ENCODE measurements at regions not wholly inside any gene's neighbourhood (a gene's known extent, or its start where the extent isn't known, plus 50 kb on each side); places are given as distances from the start of the nearest gene placed in this dataset.
"Not testable (repeated sequence)": the region's sequence is repeated elsewhere in the genome, so short reads cannot be mapped to it uniquely, and the experiment has no call there.

DNA sequence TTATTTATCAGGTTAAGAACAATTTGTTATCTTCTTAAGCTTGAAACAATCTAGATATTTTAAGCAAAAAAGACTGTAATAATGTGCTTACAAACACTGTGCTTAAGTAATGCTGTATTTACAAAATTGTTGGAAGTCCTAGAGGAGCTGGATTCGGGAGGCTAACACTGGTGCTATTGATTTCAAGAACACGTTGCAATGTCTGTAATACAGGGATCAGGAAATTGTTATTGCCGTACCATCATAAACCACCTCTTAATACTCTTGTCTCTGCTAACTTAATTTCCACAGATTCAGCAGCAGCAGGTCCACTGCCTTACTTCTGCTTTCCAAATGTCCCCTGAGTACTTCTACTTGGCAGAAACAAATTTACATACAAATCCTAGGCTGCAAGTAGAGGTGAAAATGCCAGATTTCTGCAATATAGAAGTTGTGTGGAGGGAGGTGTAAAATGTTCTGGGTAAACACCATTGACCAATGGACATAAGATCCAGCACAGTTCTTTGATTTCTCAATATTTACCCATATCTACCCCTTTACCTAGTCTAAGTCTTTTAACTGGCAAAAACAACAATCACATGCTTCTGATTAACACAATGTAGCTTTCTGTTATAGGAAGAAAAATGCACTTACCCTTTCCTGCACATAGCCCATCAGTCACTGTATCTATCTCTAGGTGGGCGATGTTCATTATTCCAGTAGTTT, 663.4 kb downstream of the TMTC2 start:
- DNase-seq (ENCODE audit: low spot score), result no peak

DNA sequence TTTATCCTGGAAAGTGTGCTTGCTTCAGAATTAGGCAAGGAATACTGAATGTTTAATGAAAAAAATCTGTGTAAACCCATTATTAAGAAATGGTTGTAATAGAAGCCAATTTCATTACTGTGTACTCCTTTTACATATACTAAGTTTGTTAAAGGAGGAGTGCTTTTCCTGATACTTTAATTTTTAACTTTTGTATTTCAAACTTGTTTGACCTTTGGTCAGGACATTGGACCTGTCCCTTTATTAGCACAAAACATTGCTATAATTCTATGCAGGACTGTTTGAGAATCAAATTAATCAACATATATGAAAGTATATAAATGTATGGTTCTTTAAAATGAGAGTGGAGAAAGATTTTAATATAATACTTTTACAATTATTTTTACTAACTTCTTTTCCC, 659.6 kb downstream of the TMTC2 start:
- no peak for DNase-seq (ENCODE audit: low spot score)

- DNase-seq (ENCODE audit: low spot score), result no peak
Measured at GRCh38 chr12:83343767-83344166, 657.1 kb downstream of the TMTC2 start.

DNA sequence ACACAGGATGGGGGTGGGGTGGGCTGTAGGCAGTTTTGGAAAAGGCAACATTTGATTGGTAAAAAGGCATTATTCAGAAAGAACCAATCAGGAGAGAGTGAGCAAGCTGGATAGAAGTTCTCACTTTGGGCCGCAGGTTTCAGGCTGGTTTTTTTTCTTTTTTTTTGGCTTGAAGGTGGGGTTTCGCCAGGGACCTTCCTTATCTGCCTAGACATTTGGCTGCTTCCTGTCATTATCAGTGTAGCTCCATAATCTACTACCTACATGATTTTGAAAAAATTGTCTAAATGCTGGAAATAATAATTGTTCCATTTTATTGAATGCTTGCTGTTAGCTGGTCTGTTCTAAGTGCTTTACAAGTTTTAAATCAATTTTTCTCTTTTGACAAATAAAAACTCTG, 649.0 kb downstream of the TMTC2 start:
- DNase-seq (ENCODE audit: low spot score), result no peak

DNA sequence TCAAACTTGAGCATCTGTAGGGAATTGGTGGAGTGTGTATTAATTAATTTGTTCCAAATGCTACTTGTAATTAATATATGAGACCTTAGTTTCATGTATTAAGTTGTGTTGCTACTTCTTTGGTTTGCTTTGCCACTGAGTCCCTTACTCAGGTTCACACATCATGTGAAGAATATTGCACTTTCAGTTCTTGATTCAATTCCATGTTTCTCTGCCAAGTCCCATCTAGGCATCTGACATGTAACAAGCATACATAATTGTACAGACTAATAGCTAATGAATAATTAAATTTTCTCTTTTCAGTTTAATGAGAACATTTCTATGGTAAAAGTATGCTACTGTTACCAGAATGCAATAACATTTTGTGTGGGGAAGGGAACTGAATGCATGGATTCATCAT, 640.0 kb downstream of the TMTC2 start:
- DNase-seq (ENCODE audit: low spot score), result no peak

GRCh38 chr12:83323866-83324265, 637.2 kb downstream of the TMTC2 start:
- DNase-seq (ENCODE audit: low spot score), result no peak

DNA sequence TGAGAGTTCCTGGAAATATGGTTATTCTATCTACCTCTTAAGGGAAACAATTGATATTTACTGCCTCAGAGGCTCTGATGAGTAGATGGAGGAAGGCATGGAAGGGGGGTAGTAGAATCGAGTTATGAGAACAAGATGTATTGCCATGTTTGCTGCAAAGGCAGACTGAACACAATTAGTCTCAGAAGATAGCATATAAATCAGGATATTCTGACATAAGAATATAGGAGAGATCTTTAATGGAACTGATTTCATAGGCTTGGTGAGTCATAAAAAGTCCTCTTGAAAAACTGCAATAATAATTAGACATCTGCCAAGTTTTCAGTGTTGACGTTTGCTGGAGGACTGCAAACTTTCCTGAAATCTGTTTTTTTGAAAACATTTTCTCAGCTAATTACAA, 636.1 kb downstream of the TMTC2 start:
- no peak for DNase-seq (ENCODE audit: low spot score)

- DNase-seq (ENCODE audit: low spot score), result no peak
Measured at GRCh38 chr12:83321971-83322370, 635.3 kb downstream of the TMTC2 start.

GRCh38 chr12:83320350-83320749, 633.6 kb downstream of the TMTC2 start:
- DNase-seq (ENCODE audit: low spot score), result no peak

DNA sequence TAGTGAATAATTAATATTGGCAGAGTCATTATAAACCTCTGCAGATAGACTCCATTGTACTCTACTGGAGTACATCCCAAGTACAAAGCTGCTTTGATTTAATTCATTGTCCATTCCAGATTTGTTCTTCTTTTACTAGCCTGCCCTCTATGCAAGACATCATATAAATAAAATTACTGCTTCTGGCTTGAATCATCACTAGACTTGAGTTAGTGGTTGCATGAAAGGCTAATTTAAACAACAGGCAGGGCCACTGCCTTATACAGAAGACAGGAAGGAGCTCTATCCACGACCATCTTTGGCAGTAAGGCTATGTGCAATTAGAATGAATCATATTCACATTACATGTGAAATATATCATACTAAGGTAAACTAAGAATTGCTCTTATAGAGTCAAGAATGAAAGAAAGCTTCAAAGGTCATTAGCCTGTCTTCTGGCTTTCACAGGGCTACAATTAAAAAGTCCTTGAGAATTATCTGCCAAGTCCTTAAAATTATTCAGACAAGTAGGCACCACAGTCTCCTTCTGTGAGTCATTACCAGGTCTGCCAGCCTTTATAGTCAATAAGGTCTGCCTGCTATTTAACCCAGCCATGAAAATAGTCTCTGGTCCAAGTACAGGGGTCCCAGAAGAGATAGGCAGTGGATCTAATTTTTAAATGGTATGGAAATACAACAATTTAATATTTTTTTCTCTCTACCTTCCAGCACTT, 631.8 kb downstream of the TMTC2 start:
- peak; percentile 24 for DNase-seq (ENCODE audit: low spot score)

DNA sequence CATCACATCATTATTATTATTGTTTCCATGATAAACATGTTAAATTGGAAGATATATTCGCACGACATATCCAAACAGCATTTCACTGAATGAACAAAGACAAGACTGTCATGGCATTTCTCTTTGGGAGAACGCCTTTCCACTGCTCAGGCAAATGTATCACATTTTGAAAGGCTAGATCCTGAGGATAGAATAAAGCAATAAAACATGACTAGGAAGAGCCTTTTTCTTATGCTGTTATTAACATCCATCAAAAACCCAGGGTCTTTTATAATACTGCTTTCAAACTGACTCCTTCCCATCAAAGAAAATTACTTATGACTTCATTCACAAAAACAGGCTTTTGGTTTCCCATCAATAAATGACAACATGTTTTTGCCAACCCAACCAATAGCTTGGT, 630.9 kb downstream of the TMTC2 start:
- DNase-seq (ENCODE audit: low spot score), result no peak

DNA sequence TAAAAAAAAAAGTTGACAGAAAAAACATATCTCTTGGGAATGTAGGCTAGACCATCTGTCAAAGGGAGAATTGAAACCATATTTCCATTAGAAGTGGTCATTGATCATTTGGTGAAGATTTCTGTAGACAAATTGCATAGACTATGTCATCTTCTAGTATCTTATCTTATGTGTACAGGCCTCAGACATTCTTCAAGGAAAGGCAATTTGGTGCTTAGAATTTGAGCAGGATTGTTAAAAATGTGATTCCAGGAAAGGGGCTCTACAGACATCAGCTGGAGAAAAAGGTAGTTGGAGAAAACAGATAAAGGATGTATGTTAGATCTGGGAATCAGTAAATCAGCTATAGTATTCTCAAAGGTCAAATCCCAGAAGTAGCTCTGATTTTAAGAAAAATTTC, 627.1 kb downstream of the TMTC2 start:
- DNase-seq (ENCODE audit: low spot score), result no peak

DNA sequence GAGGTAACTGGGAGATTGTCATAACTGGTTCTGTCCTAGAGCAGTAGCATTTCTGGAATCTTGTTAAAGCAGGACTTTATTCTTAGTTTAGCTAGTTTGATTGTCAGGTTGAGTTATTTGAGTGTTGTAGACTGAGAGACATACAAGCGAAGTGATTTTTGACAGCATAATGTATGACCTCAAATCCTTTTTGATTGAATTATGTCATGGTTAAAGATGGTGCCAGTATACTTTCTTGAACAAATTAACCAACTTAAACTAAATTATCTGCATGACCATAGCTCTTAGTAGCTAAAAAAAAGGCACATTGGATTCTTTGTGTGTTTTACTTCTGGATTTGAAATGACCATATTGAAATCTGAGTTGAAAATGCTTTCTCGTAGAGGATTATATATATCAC, 626.6 kb downstream of the TMTC2 start:
- no peak for DNase-seq (ENCODE audit: low spot score)

DNA sequence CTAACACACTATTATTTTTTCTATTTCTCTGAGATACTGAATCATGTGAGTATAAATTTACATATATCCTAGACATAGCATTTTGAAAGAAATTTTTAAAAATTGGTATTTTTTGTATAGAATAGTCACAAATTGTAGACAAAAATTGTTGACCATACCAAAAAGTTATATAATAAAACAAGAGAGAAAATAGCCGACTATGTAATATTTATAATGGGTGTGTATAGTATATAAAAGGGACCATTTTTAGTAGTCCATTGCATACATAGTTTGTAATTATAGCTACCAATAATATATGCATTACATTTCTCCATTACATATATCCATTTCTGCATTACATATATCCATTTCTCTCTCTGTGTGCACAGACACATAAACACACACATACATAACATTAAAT, 590.2 kb downstream of the TMTC2 start:
- DNase-seq (ENCODE audit: low spot score), result no peak

- DNase-seq (ENCODE audit: low spot score), result no peak
Measured at GRCh38 chr12:83271201-83271600, 584.5 kb downstream of the TMTC2 start.

- no peak for DNase-seq (ENCODE audit: low spot score)
Measured at GRCh38 chr12:83265808-83266207, 579.1 kb downstream of the TMTC2 start.

GRCh38 chr12:83261998-83262397, 575.3 kb downstream of the TMTC2 start:
- no peak for DNase-seq (ENCODE audit: low spot score)

DNA sequence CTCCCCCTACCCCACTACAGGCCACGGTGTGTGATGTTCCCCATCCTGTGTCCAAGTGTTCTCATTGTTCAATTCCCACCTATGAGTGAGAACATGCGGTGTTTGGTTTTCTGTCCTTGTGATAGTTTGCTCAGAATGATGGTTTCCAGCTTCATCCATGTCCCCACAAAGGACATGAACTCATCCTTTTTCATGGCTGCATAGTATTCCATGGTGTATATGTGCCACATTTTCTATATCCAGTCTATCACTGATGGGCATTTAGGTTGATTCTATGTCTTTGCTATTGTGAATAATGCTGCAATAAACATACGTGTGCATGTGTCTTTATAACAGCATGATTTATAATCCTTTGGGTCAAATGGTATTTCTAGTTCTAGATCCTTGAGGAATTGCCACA, 573.4 kb downstream of the TMTC2 start:
- not testable (repeated sequence) for DNase-seq (ENCODE audit: low spot score)

- no peak for DNase-seq (ENCODE audit: low spot score)
Measured at GRCh38 chr12:83257726-83258125, 571.0 kb downstream of the TMTC2 start.

DNA sequence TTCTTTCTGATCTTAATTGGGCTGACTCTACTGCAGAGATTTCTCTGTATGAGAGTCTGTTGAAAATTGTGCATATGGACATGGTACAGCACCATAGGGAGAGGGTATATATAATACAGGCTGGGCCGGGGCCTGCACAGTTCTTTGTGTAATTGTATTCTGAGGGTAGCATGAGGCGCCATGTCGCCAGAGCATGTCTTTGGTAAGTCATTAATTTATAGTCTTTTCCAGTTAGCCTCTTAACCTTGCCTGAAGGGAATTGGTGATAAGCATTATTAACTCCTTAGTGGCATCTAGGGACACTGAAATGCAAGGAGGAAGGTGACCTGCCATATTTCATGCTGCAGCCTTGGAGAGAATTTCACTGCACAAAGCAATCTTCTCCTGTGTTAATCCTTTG, 569.9 kb downstream of the TMTC2 start:
- DNase-seq (ENCODE audit: low spot score), result no peak

DNA sequence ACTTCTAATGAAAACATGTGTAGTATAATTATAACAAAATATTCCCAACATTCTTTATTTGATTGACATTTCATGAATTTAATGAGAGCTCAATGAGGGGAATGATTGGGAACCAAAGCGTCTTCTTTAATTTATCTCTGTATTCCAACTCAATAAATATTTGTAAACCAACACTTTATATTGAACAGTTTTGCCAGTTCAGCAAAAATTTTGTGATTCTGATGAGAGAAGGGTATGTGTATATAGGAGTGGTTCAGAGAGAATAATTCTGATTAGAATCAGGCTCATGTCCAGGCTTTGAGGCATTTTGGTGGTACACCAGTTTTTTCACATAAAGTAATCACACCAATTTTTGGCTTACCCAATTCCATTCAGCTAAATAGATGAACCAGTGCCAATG, 564.2 kb downstream of the TMTC2 start:
- DNase-seq (ENCODE audit: low spot score), result no peak

- no peak for DNase-seq (ENCODE audit: low spot score)
Measured at GRCh38 chr12:83245156-83245555, 558.5 kb downstream of the TMTC2 start.

- no peak for DNase-seq (ENCODE audit: low spot score)
Measured at GRCh38 chr12:83244001-83244400, 557.3 kb downstream of the TMTC2 start.

DNA sequence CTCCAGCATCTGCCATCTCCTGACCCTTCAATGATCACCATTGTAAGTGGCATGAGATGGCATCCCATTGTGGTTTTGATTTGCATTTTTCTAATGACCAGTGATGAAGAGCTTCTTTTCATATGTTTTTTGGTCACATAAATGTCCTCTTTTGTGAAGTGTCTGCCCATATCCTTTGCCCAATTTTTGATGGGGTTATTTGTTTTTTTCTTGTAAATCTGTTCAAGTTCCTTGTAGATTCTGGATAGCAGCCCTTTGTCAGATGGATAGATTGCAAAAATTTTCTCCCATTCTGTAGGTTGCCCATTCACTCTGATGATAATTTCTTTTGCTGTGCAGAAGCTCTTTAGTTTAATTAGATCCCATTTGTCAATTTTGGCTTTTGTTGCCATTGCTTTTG, 547.3 kb downstream of the TMTC2 start:
- DNase-seq (ENCODE audit: low spot score), result not testable (repeated sequence)

Measured in COLO829 (cell line).